HG03066 (cell line): ENCODE measurements at regions not wholly inside any gene's neighbourhood (a gene's known extent, or its start where the extent isn't known, plus 50 kb on each side); places are given as distances from the start of the nearest gene placed in this dataset.

Experiments
- ATAC-seq: cut with Tn5 transposase; IDR thresholded peaks from one replicate; pipeline ENCODE4 v1.9.1; 2021; ENCODE audit warnings: low read depth; ENCODE audit not compliant: unreplicated experiment

DNA sequence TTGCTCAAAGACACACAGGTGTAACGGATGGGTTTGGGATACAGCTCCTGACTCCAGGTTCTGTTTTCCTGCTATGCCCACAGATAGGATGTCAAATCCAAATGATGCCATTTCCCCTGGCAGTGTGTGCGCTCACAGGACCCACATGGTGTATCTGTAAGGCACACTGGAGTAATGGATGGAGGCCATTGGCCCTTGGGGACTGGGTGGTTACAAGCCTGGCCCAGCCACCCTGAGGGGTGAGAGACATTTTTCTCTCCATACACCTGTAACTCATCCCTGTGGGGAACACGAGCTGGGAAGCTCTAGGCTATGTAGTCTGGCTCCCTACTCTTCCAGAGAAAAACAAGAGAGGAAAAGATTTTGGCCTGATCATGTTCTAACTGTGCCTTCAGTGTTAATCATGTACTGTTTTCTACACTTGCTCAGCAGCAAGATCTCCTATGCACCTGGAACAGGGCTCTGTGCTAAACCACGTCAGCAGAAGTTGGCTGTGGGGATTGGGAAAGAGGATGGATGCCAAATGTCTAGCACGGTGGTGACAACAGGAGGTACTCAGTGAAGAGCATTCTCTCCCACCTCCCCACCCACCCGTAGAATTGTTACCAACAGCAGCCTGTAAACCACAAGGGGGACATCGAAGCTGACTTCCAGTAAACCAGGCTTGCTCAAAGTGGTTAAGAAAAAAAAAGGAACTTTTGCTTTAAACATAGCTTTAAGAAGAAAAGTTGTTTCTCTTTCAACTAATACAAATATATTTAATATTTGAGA is 237.0 kb downstream of the LACC1 start:
- ATAC-seq = no peak

DNA sequence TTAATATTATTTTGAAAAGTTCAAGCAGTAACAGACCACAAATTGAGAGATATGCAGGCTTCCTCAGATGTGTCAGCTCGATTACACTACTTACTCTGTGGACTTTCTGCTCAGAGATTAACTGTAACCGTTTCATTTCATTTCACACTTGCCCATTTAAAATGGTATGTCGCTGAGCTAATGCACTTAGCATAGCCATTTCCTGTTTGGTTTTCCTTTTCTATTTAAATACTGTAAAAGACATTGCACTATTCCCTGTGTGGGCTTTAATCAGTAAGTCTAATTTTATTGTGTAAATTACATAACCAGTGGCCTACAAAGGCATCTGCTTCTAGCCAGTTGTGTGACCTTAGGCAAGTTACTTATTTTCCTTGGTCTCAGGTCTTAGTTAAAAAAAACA is 237.6 kb downstream of the LACC1 start:
- ATAC-seq = no peak

DNA sequence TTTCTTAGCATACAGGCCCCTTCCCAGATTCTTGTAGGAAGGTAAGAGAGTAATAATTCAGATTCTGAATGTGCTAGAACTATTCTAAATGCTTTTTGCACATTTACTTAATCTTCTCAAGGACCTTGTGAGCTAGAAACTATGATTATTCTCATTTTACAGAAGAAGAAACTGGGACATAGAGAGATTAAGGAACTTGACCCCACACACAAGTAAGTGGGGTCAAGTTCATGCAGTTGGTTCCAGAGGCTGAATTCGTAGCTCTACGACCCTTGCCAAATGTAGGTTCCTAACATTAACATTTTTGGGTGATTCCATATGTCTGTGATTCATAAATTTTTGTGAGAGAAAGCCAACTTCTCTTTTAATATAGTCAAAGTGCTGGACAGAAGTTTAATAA is 238.1 kb downstream of the LACC1 start:
- ATAC-seq = no peak

DNA sequence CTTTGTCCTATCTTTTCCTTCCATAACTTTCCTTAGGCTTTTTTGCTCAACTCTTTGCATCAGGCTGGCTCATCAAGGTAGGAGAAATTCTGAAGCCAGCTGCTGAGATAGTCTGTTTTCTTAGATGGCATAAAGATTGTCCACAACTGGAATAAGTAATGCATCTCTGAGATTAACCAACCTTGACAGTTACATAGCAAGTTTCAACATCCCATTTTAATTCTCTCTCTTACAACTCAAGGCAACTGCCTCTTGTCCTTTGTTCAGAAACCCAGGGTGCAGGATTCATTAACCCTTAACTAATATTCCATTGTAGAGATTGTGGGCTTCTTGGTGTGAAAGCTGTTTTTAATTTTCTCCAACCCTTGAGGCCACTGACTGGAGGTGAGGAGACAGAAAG is 239.2 kb downstream of the LACC1 start:
- ATAC-seq = no peak

DNA sequence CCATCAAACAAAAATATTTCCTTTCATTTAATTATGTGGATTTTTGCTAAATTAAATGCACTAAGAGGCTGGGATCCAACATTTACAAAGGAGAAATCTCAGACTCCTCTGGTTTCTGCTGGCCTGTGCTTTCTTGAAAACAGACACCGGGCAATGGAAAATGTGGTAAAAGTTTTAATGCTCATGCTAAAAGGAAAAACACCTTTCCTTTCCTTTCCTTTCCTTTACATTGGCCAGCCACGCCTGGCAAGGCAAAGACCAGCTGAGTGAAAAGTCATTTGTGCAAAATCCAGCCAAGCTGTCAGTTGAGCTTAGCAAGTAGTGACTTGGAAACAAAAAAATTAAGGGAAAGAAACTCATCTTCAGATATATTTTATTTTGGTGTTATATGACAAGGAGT is 240.3 kb downstream of the LACC1 start:
- no peak for ATAC-seq

DNA sequence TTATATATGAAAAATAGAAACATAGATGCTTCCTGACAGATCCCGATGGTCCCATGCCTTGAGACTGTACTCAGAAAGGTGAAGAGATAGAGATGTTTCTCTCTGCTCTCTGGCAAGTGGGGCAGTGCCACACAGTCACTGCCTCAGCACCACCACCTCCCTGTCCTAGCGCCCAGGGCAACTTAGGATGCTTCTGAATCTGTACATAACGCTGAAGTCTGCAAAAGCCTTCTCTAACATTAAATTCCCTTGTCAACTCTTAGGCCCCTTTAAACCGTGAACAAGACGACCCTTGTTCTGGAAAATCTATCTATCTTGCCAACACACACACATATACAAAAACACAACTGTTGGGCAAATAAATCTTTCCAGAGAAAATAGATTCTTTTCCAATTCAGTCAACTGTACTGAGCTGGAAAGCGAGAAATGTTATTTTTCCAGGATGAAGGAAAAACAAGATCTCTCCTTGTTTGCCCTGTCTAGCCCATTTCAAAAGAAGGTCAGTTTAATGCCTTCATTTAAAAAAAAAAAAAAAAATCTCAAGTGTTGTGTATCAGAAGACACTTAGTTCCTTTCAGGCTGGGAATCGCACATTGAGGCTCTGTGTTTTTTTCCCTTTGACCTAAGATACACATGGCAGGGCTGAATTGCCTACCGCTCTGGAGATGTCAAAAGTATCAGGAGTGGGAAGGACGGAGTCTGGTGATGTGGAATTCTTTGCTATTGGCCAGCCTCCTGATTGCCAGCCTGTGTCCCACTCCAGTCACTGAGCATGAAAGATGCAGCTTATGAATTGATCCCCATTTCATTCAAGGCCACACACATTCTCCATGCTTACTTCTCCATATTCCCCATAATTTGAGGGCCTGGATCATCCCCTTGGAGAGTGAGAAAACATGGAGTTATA is 241.4 kb downstream of the LACC1 start:
- ATAC-seq = no peak

DNA sequence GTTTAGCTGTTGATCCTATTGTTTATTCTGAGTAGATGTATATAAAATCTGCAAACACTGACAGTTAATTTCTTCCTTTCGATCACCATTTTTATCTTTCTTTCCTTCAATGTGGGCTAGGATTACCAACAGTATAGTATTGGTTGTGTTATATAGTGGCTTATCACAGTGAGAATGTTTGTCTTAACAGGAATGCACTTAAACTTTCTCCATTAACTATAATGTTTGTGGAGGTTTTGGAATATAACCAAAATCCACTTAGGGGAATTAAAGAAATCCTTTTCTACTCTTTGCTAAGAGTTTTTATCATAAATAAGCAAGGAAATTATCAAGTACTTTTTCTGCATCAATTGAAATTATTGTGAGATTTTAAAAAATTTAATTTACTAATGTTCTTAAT is 244.6 kb downstream of the LACC1 start:
- no peak for ATAC-seq

DNA sequence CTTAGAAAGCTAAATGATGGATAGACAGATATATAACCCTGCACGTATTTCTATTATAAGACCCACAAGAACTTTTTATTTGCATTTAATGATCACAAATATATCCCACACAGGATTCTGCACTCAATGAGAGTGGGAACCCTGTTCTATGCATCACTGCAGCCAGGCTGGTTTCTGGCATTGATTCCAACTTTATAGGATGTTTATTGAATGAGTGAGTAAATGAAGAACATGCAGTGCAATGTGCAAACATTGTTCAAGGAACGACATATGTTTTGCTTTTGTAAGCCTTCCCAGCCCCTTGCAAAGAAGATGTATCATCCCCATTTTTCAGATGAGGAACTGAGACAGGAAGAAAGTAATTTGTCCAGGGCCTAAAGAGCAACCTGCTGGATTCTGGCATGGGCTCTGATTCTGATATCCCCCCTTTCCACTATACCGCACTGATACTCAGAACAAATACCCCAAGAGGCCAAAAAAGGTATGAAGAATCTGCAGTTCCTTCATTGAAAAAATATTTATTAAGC is 246.3 kb downstream of the LACC1 start:
- no peak for ATAC-seq

DNA sequence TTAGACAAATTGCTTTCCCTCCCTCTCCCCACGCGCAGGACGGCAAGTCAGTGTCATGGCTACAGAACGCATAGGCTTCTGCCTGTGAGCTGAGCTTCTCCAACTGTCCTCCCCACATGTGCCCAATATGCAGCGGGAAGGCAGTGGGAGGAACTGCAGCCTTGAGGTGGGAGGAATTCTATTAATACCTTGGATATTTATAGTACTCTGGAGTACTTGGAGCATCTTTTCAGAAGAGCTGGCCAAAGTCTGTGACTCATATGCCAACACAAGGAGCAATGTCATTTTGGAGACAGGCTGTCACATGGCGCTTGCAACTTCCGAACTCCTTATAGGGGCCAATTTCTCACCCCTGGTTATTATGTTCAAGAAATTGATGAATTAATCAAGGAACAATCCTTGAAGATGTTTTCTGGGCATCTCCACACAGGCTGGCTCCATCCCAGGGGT is 245.0 kb upstream of the SERP2 start:
- ATAC-seq = no peak

DNA sequence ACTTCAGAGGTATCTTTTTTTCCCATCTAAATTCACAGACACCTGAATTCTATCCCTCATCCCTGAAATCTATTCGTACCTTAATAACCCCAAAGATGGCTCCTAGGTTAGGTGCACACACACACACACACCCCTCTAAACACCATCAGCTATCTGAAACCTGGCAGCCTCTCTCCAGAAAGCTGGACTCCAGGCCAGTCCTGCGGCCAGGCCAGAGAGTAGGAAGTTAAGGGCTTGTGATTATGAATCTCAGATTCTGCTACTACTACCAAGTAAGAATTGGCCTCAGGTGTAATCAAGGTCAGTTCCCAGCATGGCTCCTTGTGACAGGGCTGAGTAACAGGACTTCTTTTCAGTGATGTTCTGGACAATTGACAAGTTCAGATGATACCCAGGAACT is 244.2 kb upstream of the SERP2 start:
- ATAC-seq = no peak

DNA sequence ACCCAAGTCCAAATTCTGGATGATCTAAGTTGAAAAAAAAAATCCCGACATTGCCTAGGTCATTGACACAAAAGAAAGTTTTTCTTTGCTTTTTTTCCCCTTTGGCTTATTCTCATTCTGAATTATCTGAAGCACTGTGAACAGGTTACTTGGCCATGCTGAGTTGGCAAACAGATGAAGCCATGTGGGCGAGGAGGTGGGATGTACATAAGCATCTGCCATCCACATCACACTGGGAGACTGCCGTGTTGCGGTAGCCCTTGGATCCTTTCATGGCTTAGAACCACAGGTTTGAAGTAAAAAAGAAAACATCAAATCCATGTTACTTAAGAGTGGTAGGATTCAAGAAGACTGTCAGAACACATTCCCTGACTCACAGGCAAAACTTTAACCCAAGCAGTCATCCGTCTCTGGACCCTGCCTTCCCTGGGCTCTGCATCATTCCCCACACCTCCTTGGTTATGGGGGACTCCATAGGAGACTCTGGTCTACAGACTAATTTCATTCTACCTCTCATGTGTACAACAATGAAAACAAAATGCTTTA is 242.5 kb upstream of the SERP2 start:
- no peak for ATAC-seq

DNA sequence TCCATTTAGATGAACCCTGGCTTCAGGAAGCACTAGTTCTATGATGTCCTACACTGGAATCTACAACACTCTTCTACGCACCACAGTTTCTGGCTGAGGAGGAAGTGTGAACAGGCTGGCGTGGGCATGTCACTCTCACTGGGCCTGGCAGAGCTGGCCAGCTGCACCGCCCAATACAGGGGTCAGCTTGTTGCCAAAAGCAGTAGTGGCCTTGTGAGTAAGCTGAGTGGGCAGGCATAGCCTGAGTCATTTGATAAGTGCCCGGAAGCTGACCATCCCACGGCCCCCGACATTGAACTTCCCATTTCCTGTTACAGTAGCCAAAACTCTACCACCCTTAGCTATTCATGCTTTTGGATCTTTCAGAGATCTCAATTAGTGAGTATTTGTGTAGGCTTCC is 240.9 kb upstream of the SERP2 start:
- no peak for ATAC-seq

DNA sequence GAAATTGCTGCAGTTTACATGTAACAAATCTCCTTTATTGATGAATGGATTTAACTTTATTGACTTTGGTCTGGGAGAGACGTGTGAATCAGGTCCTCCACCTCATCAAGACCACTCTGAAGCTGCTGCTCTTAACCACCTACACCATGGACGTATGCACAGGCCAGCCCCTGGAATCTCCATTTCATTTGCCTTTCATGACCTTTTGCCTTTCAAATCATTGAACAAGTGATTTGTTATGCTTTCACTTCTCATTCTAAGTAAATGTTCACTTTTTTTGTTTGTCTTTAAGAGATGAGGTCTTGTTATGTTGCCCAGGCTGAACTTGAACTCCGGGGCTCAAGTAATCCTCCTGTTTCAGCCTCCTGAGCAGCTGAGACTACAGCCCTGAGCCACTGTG is 240.0 kb upstream of the SERP2 start:
- ATAC-seq = no peak

DNA sequence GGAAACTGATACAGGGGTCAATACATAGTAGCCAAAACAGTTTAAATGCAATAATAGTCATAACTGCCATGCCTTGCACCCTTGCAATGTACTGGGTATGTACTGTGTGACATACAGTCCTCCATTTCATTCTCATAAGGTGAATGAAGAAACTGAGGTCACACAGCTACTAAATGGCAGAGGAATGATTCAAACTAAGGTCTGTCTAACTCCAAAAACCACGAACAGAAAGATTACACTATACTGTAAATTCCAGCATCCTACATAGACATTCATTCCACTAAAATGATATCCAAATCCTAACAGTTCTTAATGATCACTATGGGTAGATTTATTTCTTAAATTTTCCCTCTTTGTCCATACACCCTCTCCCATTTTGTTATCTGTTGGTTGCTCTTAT is 238.1 kb upstream of the SERP2 start:
- ATAC-seq = no peak

DNA sequence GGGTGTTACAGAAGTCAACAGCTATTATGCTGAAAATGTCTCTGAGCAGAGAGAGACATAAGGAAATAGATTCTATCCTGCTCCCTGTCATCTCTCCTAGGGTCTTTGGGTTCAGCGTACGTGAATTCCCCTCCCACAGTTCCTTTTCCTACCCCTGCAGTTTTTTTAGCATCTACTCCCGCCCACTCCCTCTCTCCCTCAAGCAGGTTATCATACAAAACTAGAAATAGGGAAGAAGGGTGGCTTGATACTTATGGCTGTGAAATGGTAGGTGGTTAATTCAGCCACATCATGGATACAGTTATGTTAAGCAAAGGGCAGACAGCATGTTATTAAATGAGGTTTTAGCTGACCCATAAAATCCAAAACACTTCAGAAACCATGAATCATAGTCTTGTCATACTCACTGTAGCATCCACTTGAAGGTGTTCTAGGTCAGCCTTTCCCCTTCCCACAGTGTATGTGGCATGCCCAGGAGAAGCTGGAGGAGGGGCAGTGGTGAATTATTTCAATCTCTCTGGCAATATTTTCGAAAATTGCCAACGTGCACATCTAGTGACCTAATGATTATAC is 236.8 kb upstream of the SERP2 start:
- ATAC-seq = no peak

DNA sequence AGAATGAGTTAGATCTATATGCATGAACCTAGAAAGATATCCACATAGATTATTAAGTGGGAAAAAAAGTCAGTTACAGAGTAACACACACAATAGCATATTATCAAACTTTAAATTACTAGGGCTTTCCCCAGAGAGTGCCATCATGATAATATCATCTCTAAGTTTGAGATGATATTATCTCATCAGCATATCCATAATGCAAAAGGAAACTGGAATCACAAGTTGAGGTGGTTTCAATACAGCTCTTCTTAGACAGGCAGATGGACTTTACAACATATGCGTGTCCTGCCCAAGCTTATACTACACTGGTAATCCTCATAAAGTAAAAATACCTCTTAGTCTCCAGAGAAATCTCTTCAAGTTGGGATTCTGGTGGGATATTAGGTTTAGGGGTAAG is 236.2 kb upstream of the SERP2 start:
- no peak for ATAC-seq

DNA sequence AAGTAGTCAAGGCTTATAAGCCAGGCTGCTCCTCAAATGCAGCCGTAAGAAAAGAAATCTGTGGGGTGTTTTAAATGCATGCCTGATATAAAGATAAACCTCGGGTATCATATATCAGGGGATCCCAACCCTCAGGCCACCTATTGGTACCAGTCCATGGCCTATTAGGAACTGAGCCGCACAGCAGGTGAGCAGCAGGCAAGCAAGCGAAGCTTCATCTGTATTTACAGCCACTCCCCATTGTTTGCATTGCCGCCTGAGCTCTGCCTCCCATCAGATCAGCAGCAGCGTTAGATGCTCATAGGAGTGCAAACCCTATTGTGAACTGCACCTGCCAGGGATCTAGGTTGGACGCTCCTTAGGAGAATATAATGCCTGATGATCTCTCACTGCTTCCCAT is 233.5 kb upstream of the SERP2 start:
- ATAC-seq = no peak

DNA sequence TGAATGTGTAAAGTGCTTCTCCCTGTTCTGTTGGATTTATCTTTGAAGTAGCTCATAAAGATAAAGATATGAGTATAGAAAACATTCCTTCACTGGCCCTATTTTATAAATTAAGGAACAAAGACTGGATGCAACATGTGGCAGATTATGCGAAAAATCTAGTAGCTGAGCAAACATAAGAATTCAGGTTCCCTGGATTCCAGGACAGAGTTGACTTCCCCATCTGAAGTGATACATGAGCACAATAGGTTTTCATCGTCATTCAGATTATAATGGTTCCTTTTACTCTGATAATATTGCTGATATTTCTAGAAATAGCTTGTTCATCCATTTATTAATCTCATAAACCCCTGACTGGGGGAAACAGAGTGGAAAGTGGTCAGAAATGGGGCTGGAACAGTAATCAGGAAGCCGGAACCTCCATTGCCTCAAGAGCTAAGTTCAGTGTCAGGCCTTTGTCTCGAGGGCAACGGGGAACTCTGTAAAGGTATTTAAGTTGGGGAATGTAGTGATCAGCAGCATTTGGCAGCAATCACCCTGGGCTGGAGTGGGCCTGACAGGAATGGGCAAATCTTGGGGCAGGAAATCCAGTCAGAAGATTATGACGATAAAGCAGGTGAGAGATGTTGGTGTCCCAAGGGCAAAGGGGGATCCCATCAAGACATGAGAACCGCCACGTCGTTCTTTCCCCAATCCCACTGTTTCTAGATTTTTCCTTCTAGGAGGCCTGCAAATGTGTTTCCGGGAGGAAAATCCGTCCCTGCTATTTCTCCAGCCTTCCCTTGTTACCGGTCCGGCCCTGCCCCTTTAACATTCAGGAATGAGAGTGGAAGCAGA is 232.5 kb upstream of the SERP2 start:
- no peak for ATAC-seq

DNA sequence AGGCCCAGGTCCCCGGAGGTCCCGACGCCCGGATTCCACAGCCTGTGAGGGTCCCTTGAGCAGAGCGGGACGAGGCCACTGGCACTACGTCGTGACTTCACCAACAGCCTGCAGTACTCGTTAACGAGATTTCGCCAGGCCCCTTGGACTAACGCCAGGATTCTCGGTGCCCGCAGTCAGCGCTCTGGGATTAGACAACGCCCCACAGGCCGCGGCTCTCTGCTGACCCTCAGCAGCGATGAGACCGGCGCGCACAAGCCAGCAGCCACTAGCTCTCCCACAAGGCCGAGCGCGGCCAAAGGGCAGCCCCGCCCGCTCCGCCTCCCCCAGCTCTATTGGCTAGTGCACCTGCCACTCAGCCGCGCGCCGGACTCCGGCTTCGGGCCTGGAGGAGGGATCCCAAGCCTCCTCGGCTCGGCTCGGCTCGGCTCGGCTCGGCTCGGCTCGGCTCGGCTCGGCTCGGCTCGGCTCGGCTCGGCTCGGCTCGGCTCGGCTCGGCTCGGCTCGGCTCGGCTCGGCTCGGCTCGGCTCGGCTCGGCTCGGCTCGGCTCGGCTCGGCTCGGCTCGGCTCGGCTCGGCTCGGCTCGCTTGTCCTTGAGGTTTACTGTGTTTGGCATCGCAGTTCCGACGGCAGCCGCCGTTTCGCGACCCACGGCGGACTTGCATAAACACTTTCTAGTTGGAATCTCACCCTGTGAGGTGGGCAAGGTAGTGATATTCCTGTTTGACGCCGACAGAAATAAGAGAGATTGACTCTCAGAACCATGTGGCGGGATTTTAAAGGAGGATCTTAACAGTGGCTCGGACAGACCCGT is 231.7 kb upstream of the SERP2 start:
- ATAC-seq = peak; percentile 100
